ENCODE measurements at regions not wholly inside any gene's neighbourhood (a gene's known extent, or its start where the extent isn't known, plus 50 kb on each side); places are given as distances from the start of the nearest gene placed in this dataset.

GRCh38 chr17:79503126-79503839 lies 107.6 kb downstream of the RBFOX3 start:
- in situ Hi-C loops (cut with HindIII; ENCODE audit: low sequenced_read_pairs), result no loop called here
- H3K4me3 ChIP-seq (ENCODE audit: low read depth, low read length), result no peak overlapping the region
- TF ChIP-seq CTCF (IDR thresholded peaks at IDR 0.05; ENCODE audit: low read depth, low read length, missing control alignments), result no peak
- no peak for DNase-seq (ENCODE audit: low read depth)

- DNase-seq (ENCODE audit: low read depth), result no peak
- TF ChIP-seq CTCF (IDR thresholded peaks at IDR 0.05; ENCODE audit: low read depth, low read length, missing control alignments), result no peak
- no peak overlapping the region for H3K4me3 ChIP-seq (ENCODE audit: low read depth, low read length)
- in situ Hi-C loops (cut with HindIII; ENCODE audit: low sequenced_read_pairs), result no loop called here
Measured at GRCh38 chr17:79501910-79502309, 108.9 kb downstream of the RBFOX3 start.

- in situ Hi-C loops (cut with HindIII; ENCODE audit: low sequenced_read_pairs), result no loop called here
- DNase-seq (ENCODE audit: low read depth), result no peak
- no peak for TF ChIP-seq CTCF (IDR thresholded peaks at IDR 0.05; ENCODE audit: low read depth, low read length, missing control alignments)
Measured at GRCh38 chr17:79500745-79501618, 109.9 kb downstream of the RBFOX3 start.

DNA sequence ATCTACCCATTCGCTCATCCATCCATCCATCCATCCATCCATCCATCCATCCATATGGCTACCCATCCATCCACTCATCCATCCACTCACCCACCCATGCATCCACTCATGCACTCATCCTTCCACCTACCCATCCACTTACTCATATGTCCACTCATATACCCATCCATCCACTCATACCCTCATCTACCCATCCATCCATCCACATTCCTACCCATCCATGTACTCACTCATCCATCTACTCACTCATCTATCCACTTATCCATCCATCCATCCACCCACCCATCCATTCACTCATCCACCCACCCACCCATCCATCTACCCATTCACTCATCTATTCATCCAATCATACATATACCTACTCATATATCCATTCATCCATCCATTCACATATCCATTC lies 112.0 kb downstream of the RBFOX3 start:
- TF ChIP-seq CTCF (IDR thresholded peaks at IDR 0.05; ENCODE audit: low read depth, low read length, missing control alignments), result no peak
- no peak for DNase-seq (ENCODE audit: low read depth)
- in situ Hi-C loops (cut with HindIII; ENCODE audit: low sequenced_read_pairs), result no loop called here
- H3K4me3 ChIP-seq (ENCODE audit: low read depth, low read length), result no peak overlapping the region

More at GRCh38 chr17:79500745-79501618, 109.9 kb downstream of the RBFOX3 start:
- no peak overlapping the region for H3K4me3 ChIP-seq (ENCODE audit: low read depth, low read length)

- no peak for TF ChIP-seq CTCF (IDR thresholded peaks at IDR 0.05; ENCODE audit: low read depth, low read length, missing control alignments)
- DNase-seq (ENCODE audit: low read depth), result no peak
- no peak overlapping the region for H3K4me3 ChIP-seq (ENCODE audit: low read depth, low read length)
- in situ Hi-C loops (cut with HindIII; ENCODE audit: low sequenced_read_pairs), result no loop called here
Measured at GRCh38 chr17:79497777-79498348, 113.0 kb downstream of the RBFOX3 start.

DNA sequence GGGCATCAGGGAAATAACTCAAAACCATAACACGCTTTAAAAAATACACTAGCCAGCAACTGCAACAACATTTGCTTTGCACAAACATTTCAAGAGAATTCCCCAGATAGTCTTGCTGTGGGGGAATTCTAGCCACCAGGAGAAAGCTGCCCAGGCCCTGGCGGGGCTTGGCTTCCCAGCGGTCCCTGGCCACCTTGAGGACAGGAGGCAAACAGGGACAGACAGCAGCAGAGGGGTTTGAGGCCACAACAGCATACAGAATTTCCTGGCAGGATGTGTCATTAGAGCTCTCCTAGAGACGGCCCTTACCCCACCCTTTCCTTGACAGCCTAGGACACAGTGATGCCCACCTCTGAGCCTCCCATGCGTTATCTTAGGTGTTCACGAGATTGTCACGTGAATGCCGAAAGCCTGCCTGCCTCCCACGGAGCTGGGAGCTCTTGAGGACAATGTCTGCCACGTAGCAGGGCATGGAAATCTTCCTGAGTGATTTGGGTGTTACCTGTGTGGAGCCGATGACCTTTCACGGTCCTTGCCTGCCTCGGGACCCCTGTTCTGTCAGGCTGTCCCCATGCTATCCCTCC lies 114.3 kb downstream of the RBFOX3 start:
- H3K4me3 ChIP-seq (ENCODE audit: low read depth, low read length), result no peak overlapping the region
- DNase-seq (ENCODE audit: low read depth), result no peak
- in situ Hi-C loops (cut with HindIII; ENCODE audit: low sequenced_read_pairs), result no loop called here

More for the DNA sequence above, 114.3 kb downstream of the RBFOX3 start:
- TF ChIP-seq CTCF (IDR thresholded peaks at IDR 0.05; ENCODE audit: low read depth, low read length, missing control alignments), result no peak
